Renal pelvis (tissue), 1 donor: ENCODE measurements at regions not wholly inside any gene's neighbourhood (a gene's known extent, or its start where the extent isn't known, plus 50 kb on each side); places are given as distances from the start of the nearest gene placed in this dataset.

Experiments
- DNase-seq: peaks from one replicate; pipeline ENCODE4 v3.0.0-alpha.2; 2013

DNA sequence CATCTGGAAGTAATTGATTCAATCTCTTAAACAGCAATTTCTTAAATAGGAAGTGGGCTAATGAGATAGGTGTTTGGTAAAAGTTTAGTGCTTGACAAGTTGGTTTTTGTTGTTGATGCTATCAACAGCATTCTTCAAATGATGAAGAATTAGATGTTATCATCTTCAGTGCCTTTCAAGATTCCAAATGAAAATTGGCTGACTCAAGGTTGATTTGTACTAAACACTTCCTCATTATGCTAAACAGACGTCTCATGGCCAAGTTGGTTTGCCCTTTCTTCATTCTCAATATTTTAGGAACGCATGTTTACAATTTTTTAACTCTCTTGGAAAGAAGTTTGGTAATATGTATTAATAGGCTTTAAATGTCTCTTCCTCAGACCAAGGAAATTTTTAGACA, 86.0 kb downstream of the MID1IP1 start:
- DNase-seq, result no peak

DNA sequence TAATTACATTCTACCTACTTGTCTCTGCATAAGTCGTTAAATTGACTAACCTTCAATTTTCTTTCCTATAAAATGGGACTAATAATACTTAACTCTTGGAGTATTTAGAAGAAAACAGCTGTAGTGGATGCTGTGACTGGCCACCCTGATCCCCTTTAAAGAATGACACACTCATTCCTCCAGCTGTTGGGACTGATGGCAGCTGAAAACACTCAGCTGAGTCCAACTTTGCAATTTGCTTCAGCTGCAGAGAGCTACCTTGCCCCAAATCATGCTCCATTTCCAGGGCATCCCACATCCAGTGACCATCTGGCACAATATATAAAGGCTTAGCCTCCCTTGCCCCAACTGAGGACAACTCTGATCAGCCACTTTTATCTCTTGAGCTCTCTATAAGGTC, 89.1 kb downstream of the MID1IP1 start:
- no peak for DNase-seq

DNA sequence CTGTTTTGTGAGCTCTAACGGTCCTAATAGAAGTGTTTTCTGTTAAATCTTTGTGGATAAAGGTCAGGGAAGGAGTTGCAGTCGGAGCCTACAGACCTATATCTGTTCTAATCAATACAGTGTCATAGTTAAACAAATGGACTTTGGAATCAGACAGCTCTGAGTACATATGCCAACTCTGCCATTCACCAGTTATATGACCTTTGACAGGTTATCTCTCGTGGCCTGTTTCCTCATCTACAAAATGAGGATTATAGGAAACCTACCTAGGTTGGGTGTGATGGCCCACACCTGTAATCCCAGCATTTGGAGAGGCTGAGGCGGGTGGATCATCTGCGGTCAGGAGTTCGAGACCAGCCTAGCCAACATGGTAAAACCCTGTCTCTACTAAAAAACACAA, 89.7 kb downstream of the MID1IP1 start:
- DNase-seq, result no peak

DNA sequence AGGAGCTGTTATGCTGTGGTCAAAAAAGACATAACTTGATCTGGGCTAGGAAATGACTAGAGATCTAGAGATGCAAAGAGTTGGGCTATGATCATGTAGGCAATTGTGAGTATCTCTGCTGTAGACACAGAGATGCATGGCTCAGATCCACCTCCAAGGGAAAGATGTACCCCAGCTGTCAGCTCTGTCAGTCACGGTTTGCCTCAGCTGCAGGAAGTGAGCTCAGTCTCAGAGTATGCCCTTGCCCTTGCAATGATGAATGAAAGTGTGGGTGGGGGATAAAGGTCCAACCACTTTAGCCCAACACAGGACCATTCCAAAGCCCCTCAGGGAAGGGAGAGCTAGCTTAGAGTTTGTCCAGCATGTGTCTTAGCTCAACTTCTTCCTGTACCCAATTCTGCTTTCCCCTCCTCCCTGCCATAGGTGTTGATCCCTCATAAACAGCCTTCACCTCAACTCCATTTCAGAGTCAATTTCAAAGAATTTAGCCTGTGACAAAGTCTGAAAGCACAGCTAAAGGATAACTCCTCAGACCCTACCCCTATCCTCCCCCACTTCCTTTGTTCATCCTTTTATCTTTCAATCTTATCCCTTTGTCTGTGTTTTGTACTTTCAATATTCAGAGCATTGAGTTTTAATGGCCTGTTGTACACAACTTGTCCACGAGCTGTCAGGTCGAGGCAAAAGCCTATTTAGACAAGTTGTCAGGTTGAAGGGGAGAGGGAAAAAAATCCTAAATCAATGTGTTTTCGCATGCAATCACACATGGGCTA, 90.6 kb downstream of the MID1IP1 start:
- no peak for DNase-seq

DNA sequence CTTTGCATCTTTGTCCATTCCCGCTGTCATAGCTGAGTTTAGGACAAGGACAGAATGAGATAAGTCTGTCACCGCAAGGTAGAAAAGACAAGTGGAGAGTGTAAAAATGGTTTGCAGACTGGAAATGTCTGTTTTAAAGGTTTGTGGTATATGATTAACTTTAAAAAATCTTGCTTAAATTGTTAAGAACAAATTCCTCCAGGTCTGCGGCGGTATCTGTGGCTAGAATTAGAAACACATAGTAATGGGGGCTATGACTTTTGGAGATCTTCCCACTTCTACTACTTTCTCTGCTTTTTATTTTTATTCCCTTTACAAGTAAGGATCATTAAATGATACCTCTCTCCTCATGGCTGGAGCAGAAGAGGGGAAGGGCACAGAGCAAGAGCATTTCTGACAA, 92.2 kb downstream of the MID1IP1 start:
- no peak for DNase-seq

DNA sequence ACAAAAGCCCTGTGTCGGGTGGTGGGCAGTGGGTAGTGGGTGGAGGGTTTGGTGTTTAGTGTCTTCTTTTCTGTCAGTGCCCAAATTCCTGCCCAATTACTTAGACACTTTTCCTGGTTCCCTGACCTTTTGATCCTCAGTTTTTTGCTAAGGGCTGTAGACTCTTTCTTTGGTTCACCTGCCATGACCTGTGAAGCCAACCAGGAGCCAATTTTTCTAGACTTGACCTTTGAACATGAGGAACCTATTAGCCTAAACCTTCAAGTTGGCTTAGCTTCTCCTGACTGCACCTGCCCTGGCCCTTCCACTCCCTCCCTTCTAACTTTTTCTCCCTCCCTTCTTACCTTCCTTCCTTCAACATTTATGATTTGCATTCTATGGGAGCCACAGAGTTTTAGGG, 94.5 kb downstream of the MID1IP1 start:
- no peak for DNase-seq

DNA sequence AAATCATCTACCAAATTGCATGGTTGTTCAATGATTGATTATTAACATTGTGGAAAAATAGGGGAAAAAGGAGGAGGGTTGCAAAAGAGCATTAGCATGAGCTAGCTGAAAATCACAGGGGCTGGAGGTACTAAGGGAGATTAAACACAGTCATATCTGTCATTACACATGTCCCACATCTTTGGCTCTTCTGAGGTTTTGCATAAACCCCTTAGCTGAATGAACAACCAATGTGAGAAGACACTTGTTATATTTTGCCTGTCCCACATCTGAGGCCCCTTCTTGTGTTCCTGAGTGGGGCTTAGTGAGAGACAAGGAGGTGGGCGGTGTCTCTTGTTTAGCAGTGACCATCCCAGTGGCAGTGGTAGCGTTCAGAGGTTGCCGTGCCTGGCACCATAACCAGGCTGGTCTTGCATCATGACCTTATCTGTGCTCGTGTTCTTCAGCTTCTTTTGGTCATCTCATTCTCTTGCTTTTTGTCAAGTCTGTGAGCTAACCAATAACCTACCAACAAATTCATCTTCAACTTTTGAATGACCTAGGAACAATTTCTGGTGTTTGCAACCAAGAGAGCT, 95.6 kb downstream of the MID1IP1 start:
- DNase-seq, result no peak

DNA sequence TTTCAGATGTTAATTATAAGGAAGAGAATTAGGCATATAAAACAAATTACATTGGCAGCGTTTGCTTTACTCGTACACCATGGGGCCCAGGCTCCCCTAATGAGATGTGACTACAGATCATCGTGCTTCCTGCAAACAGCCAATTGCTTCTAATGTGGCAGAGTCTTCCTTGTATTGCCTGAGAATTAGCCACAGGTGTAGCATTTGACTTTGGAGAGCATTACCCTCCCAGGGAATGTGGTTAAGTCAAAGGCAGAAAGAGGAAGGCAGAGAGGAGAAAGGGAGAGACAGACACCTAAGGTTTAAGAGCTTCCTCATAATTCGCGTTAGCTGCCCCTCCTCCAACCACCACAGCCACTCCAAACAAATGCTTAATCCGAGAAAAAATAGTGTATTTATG, 97.0 kb downstream of the MID1IP1 start:
- DNase-seq, result no peak

DNA sequence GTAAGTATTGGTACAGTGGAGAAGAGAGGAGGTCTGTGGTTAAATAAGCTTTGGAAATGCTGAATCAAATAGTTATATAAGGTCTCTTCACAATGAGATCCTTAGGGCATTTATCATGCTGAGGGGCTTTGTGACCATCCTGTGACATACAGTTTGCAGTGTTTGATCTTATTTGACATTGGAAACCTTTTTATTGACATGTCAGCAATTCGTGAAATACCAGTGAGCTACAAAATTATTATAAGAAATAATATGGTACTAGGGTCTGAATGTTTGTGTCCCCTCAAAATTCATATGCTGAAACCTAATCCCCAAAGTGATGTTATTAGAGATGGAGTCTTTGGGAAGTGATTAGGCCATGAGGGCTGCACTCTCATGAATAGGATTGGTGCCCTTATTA, 98.4 kb downstream of the MID1IP1 start:
- no peak for DNase-seq

DNA sequence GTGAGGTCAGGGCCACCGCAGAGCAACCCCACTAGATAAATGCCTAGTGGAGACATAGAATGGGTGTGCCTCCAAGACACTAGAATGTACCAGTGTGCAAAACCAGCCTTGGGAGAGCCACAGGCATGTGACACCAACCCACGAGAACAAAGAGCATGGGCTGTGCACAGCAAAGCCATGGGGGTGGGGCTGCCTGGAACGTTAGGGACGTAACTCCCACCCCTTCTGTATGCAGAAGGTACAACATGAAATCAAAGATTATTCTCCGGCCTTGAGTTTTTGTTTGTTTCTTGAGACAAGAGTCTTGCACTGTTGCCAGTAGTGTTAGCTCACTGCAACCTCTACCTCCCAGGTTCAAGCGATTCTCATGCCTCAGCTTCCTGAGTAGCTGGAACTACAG, 99.5 kb downstream of the MID1IP1 start:
- DNase-seq, result no peak

DNA sequence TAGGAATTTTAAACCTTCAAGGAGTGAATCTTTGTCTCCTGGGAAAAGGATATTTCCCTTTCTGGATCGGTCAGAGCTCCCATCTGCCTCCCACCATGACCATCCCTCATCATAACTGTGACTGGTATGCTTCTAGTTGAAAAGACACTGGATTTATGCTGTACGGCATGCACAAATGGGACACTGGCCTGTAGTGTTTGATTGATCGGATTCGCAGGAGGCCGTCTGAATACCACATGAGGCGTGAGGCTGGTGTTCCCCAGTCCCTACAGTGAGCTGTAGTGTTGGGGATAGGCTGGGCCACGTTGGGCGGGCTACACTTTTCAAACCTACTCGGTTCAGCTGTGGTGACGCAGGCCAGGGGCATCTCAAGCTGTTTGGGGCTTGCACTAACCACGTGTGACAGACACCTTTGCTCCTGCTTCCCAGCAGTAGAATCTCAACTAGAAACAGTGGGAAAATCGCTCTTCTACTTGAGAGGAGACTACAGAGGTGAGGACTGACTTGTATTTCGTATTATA, 101.8 kb downstream of the MID1IP1 start:
- no peak for DNase-seq

DNA sequence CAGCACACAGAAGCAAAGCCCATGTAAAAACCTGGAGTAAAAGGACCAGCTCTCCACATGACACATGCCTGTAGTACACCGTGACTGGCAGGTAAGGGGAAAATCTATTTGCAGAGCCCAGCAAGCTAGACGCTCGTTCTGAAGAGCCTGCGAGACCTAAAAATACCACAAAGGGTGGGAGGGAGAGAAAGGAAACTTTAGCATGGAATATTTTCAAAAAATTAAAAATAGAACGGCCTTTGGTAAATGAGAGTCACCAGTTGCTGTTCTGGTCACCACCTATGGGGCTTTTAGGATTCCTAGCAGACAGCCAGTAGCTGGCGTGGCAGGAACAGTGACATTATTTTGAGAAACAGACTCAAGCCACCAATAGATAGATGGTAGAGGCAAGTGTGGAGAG, 115.5 kb downstream of the MID1IP1 start:
- no peak for DNase-seq

DNA sequence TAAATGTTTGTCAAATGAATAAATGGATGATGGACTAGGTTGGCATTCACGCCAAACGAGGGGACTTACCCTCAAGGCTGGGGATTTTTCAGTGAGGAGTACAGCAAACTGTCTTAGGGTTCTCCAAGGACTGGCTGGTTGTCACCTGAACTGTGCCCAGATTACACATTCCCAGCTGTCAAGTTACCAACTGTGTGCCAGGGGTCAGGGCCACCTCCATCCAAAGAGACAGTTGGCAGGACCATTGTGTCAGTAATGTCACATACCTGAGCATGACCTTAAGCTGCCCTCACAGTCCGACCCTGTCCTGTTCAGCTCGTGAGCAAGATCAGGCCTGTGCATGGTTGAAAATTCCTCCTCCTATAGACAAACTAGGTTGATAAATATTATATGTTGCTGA, 116.7 kb downstream of the MID1IP1 start:
- no peak for DNase-seq

DNA sequence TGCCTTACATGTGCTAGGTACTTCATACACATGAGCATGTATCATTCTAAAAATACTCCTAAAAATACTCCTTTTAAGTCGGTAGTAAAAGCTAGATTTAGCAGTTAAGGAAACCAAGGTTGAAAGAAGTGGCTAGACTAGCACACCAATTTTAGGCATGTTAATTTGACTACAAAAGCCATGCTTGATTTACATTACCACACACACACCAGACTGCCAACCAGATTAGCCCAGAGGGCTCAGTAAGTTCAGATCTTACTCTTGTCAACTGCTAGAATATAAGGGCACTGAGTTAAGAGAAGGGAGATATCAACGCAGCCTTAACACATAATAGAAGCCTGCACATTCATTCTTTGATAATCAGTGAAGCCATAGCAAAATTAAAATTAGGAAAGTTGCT, 117.9 kb downstream of the MID1IP1 start:
- no peak for DNase-seq

DNA sequence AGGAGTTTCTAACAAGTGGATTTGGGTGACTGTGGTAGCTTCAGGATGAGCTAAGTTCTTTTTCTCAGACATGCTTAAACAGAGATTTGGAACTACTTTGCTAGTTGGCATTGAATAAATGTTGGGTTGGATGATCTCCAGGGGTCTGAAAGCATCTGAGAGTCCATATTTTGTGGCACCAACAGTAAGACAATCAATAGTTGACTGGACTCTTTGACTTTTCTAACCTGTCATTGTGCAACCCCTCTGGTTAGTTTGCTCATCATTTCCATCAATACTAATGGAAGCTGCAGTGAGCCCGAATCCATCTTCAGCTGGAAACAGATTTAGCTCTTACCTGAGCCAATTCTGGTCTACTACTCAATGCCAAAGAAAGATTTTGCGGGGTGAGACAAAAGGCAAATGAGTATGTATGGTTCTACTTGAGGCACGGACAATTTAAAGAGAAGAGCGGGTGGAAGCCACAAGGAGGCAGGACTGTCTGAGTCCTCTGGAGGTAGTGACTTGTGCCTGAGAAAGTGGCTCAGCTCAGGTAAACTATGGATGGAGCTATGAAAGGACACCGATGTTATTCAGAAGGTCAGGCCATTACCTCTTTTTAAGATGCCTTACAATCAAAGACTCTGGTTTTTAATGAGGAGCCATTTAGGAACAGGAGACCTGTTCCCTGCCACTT, 118.7 kb downstream of the MID1IP1 start:
- no peak for DNase-seq

DNA sequence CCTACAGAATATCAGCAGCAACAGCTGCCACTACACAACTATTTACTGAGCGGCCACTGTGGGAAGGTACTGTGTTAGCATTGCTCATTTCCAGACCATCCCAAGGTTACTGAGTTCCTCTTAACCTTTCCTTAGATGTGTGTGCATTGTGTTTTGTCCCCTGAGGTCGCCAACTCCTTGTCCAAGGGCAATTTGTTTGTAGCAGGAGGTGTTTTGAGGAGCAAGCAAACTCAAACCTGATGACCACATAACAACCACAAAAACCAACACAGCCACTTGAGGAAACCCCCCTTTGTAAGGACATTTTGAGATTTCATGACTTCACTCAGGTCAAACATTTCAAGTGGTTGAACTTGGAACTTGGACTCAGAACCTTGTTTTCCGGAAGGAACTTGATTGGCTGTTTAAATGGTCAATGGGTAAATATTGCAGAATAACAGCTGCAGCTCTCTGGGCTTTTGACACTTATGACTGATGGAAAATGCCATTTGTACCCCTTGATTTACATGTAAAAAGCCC, 122.3 kb downstream of the MID1IP1 start:
- no peak for DNase-seq

DNA sequence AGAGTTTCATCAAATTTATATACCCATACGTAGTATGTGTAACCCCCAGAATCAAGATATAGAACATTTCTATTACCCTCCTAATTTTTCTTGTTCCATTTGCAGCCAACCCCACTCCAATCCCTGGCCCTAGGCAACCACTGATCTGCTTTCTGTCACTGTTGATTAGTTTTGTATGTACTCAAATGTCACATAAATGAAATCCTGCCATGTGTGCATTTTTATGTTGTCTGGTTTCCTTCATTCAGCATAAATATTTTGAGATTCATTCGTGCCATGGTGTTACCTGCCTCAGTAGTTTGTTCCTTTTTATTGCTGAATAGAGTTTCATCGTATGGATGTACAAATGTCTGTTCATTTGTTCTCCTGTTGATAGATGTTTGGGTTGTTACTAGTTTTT, 126.3 kb downstream of the MID1IP1 start:
- no peak for DNase-seq

DNA sequence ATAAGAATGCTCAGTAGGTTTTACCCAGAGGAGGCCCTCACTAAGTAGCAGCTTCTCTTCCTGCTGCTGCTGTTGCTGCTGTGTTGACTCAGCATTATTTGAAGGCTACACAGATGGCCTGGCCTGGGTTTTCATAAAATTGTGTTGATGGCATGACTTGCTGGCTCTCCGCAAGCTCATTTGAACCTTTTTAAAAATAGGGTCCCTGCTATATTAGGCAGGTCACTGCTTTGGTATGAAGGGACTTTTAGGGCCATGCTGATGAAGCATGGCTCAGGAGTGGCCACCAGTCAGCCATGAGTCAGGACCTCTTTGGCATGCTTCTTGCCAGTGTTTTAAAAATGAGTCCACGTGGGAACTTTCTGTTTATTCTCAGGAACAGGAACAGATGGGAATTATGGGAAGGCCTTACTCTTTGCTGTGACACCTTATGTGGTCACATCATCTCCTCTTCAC, 128.7 kb downstream of the MID1IP1 start:
- no peak for DNase-seq

DNA sequence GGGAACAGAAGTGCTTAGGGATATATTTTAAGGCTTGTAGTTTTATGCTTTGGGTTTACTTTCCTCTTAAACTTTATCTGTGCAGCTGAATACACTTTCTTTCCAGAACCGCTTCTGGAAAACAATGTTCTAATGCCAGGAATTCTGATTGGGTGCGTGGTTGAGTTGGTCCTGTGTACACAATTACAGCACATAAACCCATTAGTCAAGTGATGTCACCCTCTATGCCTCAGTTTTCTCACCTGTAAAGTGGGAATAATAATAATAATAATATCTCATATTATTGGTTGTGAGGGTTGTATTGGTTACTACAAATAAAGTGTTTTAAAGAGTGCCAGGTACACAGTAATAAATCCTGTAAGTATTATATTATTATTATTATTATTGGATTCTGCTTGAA, 129.2 kb downstream of the MID1IP1 start:
- no peak for DNase-seq

DNA sequence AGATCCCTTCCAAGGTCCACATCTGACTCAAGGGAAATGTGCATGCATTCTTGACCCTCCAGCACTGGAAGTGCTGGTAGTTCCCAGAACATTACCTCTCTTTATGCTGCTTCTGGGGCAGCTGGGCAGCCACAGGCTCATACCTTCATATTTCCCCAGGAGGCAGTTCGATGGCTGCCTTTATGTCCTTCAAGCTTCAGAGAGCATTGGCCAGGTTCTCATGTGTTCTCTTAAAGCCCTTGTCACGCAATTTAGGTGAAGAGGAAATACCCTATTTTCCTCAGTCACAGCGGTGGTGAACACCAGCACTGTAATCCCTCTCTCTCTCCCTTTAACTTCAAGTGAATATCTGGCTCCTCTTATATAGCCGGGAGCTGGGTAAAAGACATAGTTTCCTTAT, 134.3 kb downstream of the MID1IP1 start:
- no peak for DNase-seq

DNA sequence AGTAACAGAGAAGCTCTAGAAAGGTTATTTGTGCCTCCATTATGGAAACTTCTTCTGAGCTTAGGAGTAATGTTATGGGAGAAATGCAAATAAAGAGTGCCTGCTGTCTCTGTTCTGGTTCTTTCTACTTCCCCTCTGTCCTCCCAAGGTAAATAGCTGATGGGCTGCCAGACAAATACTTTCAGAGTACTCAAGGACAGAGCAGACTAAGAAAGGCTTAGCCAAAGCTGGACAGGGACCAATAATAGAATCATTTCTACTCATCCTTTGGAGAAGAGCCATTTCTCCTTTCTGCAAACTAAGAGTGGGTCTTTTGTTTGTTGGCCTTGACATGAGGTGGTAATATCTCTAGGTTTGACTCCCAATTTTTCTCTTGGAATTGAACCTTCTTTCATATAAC, 136.1 kb downstream of the MID1IP1 start:
- DNase-seq, result no peak

DNA sequence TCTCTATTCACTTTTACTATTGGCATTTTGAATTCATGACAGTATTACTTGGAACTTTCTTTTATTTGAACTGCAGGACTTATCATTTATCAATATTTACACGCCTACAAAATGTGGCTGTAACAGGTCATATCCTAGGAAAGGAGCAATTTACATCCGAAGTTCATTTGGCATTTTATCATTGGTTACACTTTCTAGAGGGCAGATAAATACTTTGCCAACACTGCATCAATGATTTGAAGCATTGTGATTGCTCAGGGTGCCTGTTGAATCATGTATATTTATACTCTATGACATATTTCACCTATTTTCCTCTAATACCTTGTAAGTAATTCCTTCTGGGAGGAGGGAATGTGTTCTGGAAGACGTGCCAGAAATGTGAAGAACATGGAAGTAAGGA, 136.7 kb downstream of the MID1IP1 start:
- no peak for DNase-seq

DNA sequence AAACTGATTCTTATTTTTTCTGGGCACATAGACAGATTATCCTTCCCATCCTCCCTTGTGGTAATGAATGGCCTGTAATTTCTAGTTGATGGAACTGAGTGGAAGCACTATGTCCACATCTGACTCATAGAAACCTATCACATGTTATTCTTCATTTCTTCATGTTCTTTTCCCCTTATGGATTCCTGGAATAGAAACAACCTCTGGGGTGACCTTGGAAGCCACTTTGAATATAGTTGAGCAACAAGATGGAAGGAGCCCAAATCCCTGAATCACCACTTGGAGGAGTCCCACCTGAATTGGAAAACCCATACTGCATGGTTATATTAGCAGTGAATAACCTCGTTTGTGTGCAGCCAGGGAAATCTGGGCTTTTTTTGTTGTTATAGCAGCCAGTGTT, 137.8 kb downstream of the MID1IP1 start:
- DNase-seq, result no peak
